Fibroblast of pulmonary artery (primary cell): ENCODE measurements at regions not wholly inside any gene's neighbourhood (a gene's known extent, or its start where the extent isn't known, plus 50 kb on each side); places are given as distances from the start of the nearest gene placed in this dataset.

Experiments used
- DNase-seq: peaks from one replicate; pipeline ENCODE4 v3.0.0-alpha.2; 2010; ENCODE audit warnings: low read depth
- H3K4me3 ChIP-seq: replicated peaks from 2 replicates; pipeline ENCODE4 v1.5.1; 2011; ENCODE audit warnings: low read depth, mild to moderate bottlenecking, control low read depth, low read length, moderate library complexity
- CTCF ChIP-seq: IDR thresholded peaks from 2 replicates; pipeline ENCODE4 v1.5.1; 2011; ENCODE audit warnings: mild to moderate bottlenecking, control low read depth, low read length, inconsistent platforms; ENCODE audit errors: missing control alignments

GRCh38 chr3:20340324-20340928 is 154.4 kb upstream of the SGO1 start:
- TF ChIP-seq CTCF = peak; percentile 99

GRCh38 chr3:20336572-20336971 is 150.6 kb upstream of the SGO1 start:
- no peak for TF ChIP-seq CTCF
- DNase-seq = no peak
- H3K4me3 ChIP-seq = no peak overlapping the region

More at GRCh38 chr3:20340324-20340928, 154.4 kb upstream of the SGO1 start:
- DNase-seq = peak; percentile 87
- H3K4me3 ChIP-seq = no peak overlapping the region

- DNase-seq = no peak
- TF ChIP-seq CTCF = no peak
- no peak overlapping the region for H3K4me3 ChIP-seq
Observed at GRCh38 chr3:20334842-20335241, 148.8 kb upstream of the SGO1 start.

GRCh38 chr3:20327889-20328288 is 141.9 kb upstream of the SGO1 start:
- DNase-seq = no peak
- no peak overlapping the region for H3K4me3 ChIP-seq
- TF ChIP-seq CTCF = no peak

GRCh38 chr3:20326541-20326940 is 140.5 kb upstream of the SGO1 start:
- DNase-seq = no peak
- TF ChIP-seq CTCF = no peak
- no peak overlapping the region for H3K4me3 ChIP-seq

- no peak for DNase-seq
- no peak for TF ChIP-seq CTCF
- no peak overlapping the region for H3K4me3 ChIP-seq
Observed at GRCh38 chr3:20325563-20325962, 139.6 kb upstream of the SGO1 start.
